BE2C (cell line): ENCODE measurements at regions not wholly inside any gene's neighbourhood (a gene's known extent, or its start where the extent isn't known, plus 50 kb on each side); places are given as distances from the start of the nearest gene placed in this dataset.
A peak's percentile ranks its signal among the peaks of the same experiment; 100 is the strongest.

Experiments used
- DNase-seq: peaks from one replicate; pipeline ENCODE4 v3.0.0-alpha.2; 2020
- H3K27me3 ChIP-seq: fragments of 250-450 bp; sonication (Bioruptor Pico); 2 replicates; pipeline ENCODE4 v1.5.1; 2020; ENCODE audit warnings: mild to moderate bottlenecking
- H3K36me3 ChIP-seq: fragments of 250-450 bp; sonication (Bioruptor Pico); 2 replicates; pipeline ENCODE4 v1.5.1; 2020; ENCODE audit warnings: mild to moderate bottlenecking
- H3K4me1 ChIP-seq: fragments of 250-450 bp; sonication (Bioruptor Pico); 2 replicates; pipeline ENCODE4 v1.5.1; 2020
- H3K4me3 ChIP-seq: 2 replicates; pipeline ENCODE4 v1.5.1; 2011; ENCODE audit warnings: low read depth, low read length
- H3K9me3 ChIP-seq: fragments of 250-450 bp; sonication (Bioruptor Pico); 2 replicates; pipeline ENCODE4 v1.5.1; 2020
- TF ChIP-seq, protein P1 (sequence below): IDR thresholded peaks from 2 replicates; pipeline ENCODE4 v1.5.1; 2012; ENCODE audit warnings: mild to moderate bottlenecking, low read depth, low read length

DNA sequence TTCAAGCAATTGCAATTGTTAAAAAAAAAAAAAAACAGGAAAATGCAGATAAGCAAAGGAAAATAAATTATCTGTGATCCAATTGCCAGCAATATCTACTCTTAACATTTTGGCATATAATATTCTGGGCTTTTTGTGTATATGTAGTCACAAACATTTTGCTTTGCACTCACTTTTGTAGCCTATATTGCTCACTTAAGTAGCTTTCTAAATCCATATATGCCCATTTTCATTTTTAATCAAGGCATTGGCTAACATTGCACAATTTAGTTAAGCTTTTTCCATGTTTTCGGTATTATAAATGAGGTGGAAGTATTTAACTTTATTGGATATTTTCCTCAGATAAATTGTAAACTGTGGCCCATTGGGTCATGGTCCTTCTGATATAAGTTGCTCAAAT, 466.3 kb upstream of the ATP2B1 start:
- Histone ChIP-seq H3K9me3 (no peaks in the 10 kb centered on the region), H3K36me3 (no peaks in the 10 kb centered on the region), H3K4me1 (peaks cover 7% of the 10 kb centered on the region), H3K4me3 (no peak overlapping the region), H3K27me3 (no peaks in the 10 kb centered on the region)
- no peak for DNase-seq
- TF ChIP-seq, protein P1, sequence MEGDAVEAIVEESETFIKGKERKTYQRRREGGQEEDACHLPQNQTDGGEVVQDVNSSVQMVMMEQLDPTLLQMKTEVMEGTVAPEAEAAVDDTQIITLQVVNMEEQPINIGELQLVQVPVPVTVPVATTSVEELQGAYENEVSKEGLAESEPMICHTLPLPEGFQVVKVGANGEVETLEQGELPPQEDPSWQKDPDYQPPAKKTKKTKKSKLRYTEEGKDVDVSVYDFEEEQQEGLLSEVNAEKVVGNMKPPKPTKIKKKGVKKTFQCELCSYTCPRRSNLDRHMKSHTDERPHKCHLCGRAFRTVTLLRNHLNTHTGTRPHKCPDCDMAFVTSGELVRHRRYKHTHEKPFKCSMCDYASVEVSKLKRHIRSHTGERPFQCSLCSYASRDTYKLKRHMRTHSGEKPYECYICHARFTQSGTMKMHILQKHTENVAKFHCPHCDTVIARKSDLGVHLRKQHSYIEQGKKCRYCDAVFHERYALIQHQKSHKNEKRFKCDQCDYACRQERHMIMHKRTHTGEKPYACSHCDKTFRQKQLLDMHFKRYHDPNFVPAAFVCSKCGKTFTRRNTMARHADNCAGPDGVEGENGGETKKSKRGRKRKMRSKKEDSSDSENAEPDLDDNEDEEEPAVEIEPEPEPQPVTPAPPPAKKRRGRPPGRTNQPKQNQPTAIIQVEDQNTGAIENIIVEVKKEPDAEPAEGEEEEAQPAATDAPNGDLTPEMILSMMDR = no peak

DNA sequence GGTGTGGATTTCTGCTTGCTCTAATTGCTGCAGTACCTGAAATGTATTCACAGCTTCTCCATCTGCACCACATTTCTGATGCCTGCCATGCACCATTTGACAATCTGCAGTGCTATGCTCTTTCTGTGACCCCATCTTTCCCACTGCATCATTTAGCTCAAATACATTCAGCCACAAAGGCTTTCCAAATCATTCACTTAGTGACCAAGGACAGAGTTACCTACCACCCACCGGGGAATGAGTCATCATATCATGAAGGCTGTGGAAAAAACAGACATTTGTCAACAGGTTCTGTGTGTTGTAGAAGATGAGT, 465.5 kb upstream of the ATP2B1 start:
- Histone ChIP-seq H3K4me3 (no peak overlapping the region), H3K9me3 (no peaks in the 10 kb centered on the region), H3K4me1 (peaks cover 7% of the 10 kb centered on the region), H3K27me3 (no peaks in the 10 kb centered on the region), H3K36me3 (no peaks in the 10 kb centered on the region)
- TF ChIP-seq, protein P1 = no peak
- DNase-seq = peak; percentile 34

DNA sequence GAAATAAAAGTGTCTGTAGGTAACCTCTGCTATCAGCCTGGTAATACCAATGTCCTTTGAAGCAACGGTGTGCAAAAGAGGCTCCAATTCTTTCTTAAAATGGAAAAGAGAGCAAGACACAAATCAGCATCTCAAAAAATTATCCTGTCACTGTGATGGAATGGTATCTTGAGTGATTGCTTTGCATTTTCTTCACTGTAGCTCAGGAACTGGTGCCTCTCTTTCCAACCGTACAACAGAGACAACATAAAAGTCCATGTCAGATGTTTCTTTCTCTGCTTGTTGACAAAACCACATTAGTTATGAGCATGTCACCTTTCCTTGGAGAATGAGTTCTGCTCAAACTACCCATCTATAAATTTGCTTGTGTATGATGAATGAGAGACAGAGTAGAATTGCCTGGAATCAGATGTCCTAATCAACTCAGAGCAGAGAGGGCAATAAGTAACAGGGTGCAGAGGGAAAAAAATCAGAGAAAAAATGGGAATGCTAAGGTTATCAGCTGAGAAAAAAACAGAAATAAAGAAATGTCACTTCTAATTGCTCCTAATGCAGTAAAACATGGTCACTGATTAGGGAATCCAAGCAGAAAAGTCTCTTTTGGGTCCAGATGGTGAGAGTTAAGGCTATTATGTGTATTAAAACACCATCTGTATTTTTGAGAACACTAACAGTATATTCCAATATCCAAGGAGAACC, 465.0 kb upstream of the ATP2B1 start:
- Histone ChIP-seq H3K4me1 (peaks cover 7% of the 10 kb centered on the region), H3K36me3 (no peaks in the 10 kb centered on the region), H3K27me3 (no peaks in the 10 kb centered on the region), H3K4me3 (no peak overlapping the region), H3K9me3 (no peaks in the 10 kb centered on the region)
- no peak for DNase-seq
- TF ChIP-seq, protein P1 = no peak

DNA sequence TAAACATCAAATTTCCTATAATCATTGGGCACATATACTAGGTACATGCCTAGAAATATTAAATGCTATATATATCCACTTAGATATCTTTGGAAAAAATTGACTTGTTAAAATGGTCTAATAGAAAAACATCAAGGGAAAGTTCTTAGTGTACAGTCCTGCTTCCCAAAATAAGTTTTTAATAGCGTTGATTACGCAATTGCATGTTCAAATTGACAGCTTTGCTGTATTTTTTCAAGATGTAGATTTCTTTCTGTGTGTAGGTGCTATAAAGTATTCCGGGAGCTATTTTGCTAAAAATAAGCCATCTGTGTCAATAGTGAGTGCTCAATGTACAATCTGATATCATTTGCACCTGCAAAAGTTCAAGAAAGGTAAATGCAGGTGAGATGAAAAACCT, 463.9 kb upstream of the ATP2B1 start:
- TF ChIP-seq, protein P1 = no peak
- DNase-seq = no peak
- H3K4me1 ChIP-seq = peaks cover 7% of the 10 kb centered on the region
- H3K9me3 ChIP-seq = no peaks in the 10 kb centered on the region
- no peaks in the 10 kb centered on the region for H3K36me3 ChIP-seq
- H3K27me3 ChIP-seq = no peaks in the 10 kb centered on the region
- H3K4me3 ChIP-seq = no peak overlapping the region

DNA sequence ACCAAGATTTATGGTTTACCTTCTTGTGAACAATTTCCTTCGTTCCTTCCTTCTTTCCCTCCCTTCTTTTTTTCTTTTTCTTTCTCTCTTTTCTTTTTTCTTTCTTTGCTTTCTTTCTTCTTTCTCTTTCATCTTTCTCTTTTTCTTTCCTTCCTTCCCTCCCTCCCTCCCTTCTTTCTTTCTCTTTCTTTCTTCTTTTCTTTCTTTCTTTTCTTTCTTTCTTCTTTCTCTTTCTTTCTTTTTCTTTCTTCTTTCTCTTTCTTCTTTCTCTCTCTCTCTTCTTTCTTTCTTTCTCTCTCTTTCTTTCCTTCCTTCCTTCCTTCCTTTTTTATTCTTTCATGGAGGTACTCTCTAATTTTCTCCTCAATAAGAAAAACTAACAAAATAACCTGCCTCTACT, 462.1 kb upstream of the ATP2B1 start:
- Histone ChIP-seq H3K4me1 (peaks cover 7% of the 10 kb centered on the region), H3K4me3 (no peak overlapping the region), H3K9me3 (no peaks in the 10 kb centered on the region), H3K27me3 (no peaks in the 10 kb centered on the region), H3K36me3 (no peaks in the 10 kb centered on the region)
- DNase-seq = no peak
- TF ChIP-seq, protein P1 = no peak

DNA sequence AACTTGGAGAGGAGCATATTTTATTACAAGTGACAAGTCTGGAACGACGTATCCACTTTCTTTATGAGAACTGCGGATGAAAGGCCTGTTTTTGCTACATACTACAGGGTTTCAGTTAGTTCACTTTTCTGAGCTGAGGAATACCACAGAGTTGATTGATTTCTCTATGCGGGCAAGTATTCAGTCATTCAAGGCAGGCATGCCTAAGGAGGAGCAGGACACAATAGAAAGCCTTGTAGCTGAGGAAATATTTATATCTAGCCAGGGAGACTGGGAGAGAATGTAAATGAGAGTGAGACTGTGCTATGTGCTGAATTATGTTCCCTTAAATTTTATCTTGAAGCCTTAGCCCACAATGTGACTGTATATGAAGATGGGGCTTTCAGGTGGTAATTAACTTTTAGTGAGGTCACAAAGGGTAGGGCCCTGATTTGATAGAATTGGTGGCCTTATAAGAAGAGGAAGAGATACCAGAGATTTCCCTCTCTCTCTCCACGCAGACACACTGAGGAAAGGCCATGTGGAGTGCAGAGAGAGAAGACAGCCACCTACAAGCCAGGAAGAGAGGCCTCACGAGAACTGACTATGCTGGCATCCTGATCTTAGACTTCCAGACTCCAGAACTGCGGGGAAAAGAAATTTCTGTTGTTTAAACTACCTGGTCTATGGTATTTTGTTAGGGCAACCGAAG, 459.0 kb upstream of the ATP2B1 start:
- no peak overlapping the region for H3K4me3 ChIP-seq
- TF ChIP-seq, protein P1 = no peak
- DNase-seq = no peak
- no peaks in the 10 kb centered on the region for H3K4me1 ChIP-seq
- H3K9me3 ChIP-seq = no peaks in the 10 kb centered on the region
- H3K36me3 ChIP-seq = no peaks in the 10 kb centered on the region
- H3K27me3 ChIP-seq = no peaks in the 10 kb centered on the region
